ENCODE measurements at regions not wholly inside any gene's neighbourhood (a gene's known extent, or its start where the extent isn't known, plus 50 kb on each side); places are given as distances from the start of the nearest gene placed in this dataset.

DNA sequence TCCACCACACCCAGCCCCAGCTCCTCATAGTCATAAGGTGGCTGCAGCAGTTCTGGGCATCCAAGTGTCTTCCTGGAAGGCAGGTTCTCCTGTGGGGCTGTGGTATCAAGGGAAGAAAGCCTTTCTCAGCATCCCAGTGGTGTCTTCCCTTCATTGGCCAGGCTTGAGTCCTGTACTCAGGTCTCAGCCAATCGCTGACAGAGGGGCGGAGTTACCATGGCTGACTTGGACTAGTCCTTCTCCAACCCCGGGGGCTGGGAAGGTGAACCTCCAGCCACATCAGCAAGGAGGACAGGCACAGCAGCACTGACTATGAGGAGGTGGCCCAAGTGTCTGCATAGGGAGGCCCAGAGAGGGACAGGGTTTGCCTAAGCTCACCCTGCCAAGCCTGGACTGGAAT lies 64.0 kb upstream of the SLC24A4 start:
- TF ChIP-seq CTCF (IDR thresholded peaks at IDR 0.05; ENCODE audit: low read depth, low read length) (no peak), EZH2phosphoT487 (IDR thresholded peaks at IDR 0.05; ENCODE audit: low read depth) (no peak)

Data from OCI-LY3 (cell line).